ENCODE measurements at regions not wholly inside any gene's neighbourhood (a gene's known extent, or its start where the extent isn't known, plus 50 kb on each side); places are given as distances from the start of the nearest gene placed in this dataset.
A peak's percentile ranks its signal among the peaks of the same experiment; 100 is the strongest.

DNA sequence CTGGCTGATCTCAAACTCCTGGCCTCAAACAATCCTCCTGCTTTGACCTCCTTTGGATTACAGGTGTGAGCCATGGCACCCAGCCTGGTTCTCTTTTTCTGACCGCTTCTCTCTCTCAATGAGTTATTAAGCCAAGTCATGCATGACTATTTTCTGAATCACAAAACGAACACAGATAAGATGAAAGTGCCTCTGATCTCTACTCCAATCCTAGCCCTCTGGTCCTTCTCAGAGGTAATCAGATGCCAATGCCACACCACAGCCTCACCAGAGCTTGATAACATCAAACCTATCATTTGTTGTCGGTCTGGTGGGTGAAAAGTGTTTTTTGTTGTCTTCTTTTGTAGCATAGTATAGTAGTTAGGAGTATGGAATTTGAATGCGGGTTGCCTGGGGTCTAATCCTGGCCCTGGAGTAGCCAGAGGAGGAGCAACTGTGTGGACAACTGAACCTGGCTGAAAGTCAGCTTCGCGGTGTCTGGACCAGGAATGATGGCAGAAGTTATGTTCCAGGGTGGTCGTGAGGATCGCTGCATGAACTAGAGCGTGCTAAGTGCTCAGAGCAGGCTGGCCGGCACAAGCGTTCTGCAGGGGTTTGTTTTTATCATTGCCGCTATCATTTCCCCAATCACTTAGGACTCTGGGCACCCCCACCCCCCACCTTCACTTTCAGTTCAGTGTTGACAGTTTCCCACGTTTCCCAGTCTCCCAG lies 77.9 kb downstream of the SPRING1 start:
- Mint-ChIP-seq H3K27ac (ENCODE audit: unreplicated experiment) (peak overlapping the region; percentile 63), H3K4me3 (ENCODE audit: unreplicated experiment) (no peak overlapping the region)
- no peak for DNase-seq (ENCODE audit: low spot score)

DNA sequence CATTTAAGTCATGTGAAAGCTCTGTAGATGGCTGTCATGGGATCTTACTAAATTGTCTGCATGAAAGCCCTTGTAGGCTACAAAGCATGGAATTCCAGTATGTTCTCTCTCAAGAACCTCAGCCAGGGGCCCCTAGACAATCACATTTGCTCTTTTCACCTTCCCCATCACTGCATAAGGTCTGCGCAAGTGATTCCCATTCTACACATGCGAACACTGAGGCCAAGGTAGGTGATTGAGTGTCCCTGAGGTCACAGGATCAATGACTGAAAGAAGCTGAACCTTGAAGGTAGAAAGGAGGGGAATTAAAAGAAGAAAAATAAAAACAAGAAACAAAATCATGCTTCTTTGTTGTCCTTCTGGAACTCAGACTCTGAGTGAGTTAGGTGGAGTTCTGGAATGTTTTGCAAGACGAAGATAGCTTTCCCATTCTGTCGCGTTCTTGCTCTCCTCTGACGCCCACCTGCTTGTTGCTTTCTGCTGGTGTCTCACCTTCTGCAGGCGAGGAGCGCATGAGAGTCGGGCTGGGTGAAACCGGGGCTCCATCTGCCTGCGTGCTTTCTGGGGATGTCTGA lies 79.9 kb downstream of the SPRING1 start:
- DNase-seq (ENCODE audit: low spot score), result no peak
- H3K4me1 Mint-ChIP-seq (ENCODE audit: low read depth), result peaks cover 37% of the 10 kb centered on the region
- peak overlapping the region; percentile 92 for H3K27ac Mint-ChIP-seq (ENCODE audit: unreplicated experiment)
- no peaks in the 10 kb centered on the region for H3K27me3 Mint-ChIP-seq (ENCODE audit: low read depth)
- TF ChIP-seq, protein P1, sequence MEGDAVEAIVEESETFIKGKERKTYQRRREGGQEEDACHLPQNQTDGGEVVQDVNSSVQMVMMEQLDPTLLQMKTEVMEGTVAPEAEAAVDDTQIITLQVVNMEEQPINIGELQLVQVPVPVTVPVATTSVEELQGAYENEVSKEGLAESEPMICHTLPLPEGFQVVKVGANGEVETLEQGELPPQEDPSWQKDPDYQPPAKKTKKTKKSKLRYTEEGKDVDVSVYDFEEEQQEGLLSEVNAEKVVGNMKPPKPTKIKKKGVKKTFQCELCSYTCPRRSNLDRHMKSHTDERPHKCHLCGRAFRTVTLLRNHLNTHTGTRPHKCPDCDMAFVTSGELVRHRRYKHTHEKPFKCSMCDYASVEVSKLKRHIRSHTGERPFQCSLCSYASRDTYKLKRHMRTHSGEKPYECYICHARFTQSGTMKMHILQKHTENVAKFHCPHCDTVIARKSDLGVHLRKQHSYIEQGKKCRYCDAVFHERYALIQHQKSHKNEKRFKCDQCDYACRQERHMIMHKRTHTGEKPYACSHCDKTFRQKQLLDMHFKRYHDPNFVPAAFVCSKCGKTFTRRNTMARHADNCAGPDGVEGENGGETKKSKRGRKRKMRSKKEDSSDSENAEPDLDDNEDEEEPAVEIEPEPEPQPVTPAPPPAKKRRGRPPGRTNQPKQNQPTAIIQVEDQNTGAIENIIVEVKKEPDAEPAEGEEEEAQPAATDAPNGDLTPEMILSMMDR (IDR thresholded peaks at IDR 0.05), result no peak
- H3K4me3 Mint-ChIP-seq (ENCODE audit: unreplicated experiment), result peak overlapping the region; percentile 72
- no peaks in the 10 kb centered on the region for H3K36me3 Mint-ChIP-seq (ENCODE audit: low read depth)
- H3K9me3 Mint-ChIP-seq (ENCODE audit: low read depth), result no peaks in the 10 kb centered on the region

More for the DNA sequence above, 77.9 kb downstream of the SPRING1 start:
- H3K9me3 Mint-ChIP-seq (ENCODE audit: low read depth), result no peaks in the 10 kb centered on the region
- no peaks in the 10 kb centered on the region for H3K36me3 Mint-ChIP-seq (ENCODE audit: low read depth)
- no peaks in the 10 kb centered on the region for H3K27me3 Mint-ChIP-seq (ENCODE audit: low read depth)
- TF ChIP-seq, protein P1 (IDR thresholded peaks at IDR 0.05), result no peak
- H3K4me1 Mint-ChIP-seq (ENCODE audit: low read depth), result peaks cover 38% of the 10 kb centered on the region

DNA sequence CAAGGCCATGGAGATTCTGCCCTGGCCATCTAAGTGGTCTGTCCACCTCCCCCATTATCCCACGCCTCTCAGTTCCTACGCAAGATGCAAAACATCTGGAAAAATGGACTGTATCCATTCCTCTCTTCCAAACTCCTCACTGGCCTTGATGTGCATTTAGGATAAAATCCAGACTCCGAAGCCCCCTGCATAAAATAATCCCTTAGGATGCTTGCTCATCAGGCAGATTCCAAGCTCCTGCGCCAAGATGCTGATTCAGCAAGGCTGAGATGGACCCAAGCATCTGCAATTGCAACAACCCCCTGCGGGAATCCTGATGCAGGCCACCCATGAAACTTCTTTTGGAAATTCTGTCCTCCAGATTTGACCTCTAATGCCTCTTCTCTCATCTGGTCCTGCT lies 81.6 kb downstream of the SPRING1 start:
- TF ChIP-seq, protein P1 (IDR thresholded peaks at IDR 0.05), result no peak
- Mint-ChIP-seq H3K9me3 (ENCODE audit: low read depth) (no peaks in the 10 kb centered on the region), H3K4me1 (ENCODE audit: low read depth) (peaks cover 24% of the 10 kb centered on the region), H3K27me3 (ENCODE audit: low read depth) (no peaks in the 10 kb centered on the region), H3K36me3 (ENCODE audit: low read depth) (no peaks in the 10 kb centered on the region), H3K4me3 (ENCODE audit: unreplicated experiment) (no peak overlapping the region), H3K27ac (ENCODE audit: unreplicated experiment) (no peak overlapping the region)
- DNase-seq (ENCODE audit: low spot score), result no peak

DNA sequence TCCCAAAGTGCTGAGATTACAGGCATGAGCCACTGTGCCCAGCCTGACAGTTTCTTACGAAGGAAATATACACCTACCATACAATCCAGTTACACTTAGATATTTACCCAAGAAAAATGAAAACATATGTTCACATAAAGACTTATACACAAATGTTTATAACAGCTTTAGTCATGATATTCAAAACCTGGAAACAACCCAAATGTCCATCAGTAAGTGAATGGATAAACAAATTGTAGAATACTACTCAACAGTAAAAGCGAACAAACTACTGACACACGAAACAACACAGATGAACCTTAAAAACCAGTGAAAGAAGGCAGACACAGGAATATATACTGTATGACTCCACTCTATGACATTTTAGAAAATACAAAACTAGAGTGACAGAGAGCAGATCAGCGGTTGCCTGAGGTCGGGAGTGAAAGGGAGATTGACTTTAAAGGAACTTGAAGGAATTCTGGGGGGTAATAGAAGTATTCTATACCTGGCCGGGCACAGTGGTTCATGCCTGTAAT lies 83.6 kb downstream of the SPRING1 start:
- TF ChIP-seq, protein P1 (IDR thresholded peaks at IDR 0.05), result no peak
- H3K9me3 Mint-ChIP-seq (ENCODE audit: low read depth), result no peaks in the 10 kb centered on the region
- H3K27ac Mint-ChIP-seq (ENCODE audit: unreplicated experiment), result no peak overlapping the region
- peaks cover 30% of the 10 kb centered on the region for H3K4me1 Mint-ChIP-seq (ENCODE audit: low read depth)
- DNase-seq (ENCODE audit: low spot score), result no peak
- H3K27me3 Mint-ChIP-seq (ENCODE audit: low read depth), result no peaks in the 10 kb centered on the region
- H3K36me3 Mint-ChIP-seq (ENCODE audit: low read depth), result peaks cover 2% of the 10 kb centered on the region
- no peak overlapping the region for H3K4me3 Mint-ChIP-seq (ENCODE audit: unreplicated experiment)

DNA sequence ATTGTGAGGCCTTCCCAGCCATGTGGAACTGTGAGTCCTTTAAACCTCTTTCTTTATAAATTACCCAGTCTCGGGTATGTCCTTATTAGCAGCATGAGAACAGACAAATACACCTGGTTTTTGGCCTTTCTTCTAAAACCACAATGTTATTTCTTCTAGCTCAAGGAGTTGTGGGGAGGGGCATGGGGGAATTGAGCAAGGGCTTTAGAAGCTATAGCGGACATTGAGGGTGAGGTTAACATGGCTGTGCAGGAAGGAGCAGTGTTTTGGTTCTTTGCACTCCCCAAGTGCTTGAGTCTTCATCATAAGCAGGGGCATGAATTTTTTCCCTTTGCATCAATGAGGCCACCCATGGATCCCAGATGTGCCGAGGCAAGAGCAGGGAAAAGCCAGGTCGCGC lies 86.8 kb downstream of the SPRING1 start:
- Mint-ChIP-seq H3K36me3 (ENCODE audit: low read depth) (peaks cover 2% of the 10 kb centered on the region), H3K27me3 (ENCODE audit: low read depth) (peaks cover 2% of the 10 kb centered on the region), H3K27ac (ENCODE audit: unreplicated experiment) (no peak overlapping the region), H3K4me1 (ENCODE audit: low read depth) (peaks cover 14% of the 10 kb centered on the region), H3K4me3 (ENCODE audit: unreplicated experiment) (no peak overlapping the region), H3K9me3 (ENCODE audit: low read depth) (no peaks in the 10 kb centered on the region)
- DNase-seq (ENCODE audit: low spot score), result no peak
- TF ChIP-seq, protein P1 (IDR thresholded peaks at IDR 0.05), result no peak
